Neural cell (in vitro differentiated cells): ENCODE measurements at regions not wholly inside any gene's neighbourhood (a gene's known extent, or its start where the extent isn't known, plus 50 kb on each side); places are given as distances from the start of the nearest gene placed in this dataset.

Experiments
- EP300 ChIP-seq: fragments of 450-650 bp; conservative IDR thresholded peaks from 2 replicates; pipeline ENCODE4 v1.6.1; 2014; ENCODE audit warnings: antibody characterized with exemption, mild to moderate bottlenecking, moderate library complexity; ENCODE audit not compliant: poor library complexity, severe bottlenecking
- EZH2 ChIP-seq: fragments of 200-600, 300-800 bp; shearing (Covaris generic), sonication (generic); IDR thresholded peaks from 2 replicates; pipeline ENCODE4 v1.6.1; 2014; ENCODE audit warnings: antibody characterized with exemption, low read length, borderline replicate concordance, mild to moderate bottlenecking; ENCODE audit not compliant: insufficient read depth, poor library complexity, severe bottlenecking
- TF ChIP-seq, protein P1 (sequence below): fragments of 450-650 bp; IDR thresholded peaks from 2 replicates; pipeline ENCODE4 v1.5.1; 2014; ENCODE audit warnings: antibody characterized with exemption, mild to moderate bottlenecking, moderate library complexity; ENCODE audit not compliant: poor library complexity, severe bottlenecking

DNA sequence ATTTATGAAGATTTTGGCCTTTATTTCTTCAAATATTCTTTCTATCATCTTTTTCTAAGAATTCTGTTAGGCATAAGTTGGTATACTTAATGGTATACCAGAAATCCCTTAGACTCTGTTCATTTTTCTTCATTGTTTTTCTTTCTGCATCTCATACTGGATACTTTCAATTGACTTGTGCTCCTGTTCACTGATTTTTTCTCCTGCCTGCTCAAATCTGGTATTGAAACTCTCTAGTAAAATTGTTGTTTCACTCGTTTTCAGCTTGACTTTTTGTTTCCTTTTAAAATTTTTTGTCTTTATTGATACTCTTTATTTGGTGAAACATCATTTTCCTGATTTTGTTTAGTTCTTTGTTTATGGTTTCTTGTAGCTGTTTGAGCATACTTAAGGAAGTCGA, 243.2 kb downstream of the TRIB2 start:
- TF ChIP-seq, protein P1, sequence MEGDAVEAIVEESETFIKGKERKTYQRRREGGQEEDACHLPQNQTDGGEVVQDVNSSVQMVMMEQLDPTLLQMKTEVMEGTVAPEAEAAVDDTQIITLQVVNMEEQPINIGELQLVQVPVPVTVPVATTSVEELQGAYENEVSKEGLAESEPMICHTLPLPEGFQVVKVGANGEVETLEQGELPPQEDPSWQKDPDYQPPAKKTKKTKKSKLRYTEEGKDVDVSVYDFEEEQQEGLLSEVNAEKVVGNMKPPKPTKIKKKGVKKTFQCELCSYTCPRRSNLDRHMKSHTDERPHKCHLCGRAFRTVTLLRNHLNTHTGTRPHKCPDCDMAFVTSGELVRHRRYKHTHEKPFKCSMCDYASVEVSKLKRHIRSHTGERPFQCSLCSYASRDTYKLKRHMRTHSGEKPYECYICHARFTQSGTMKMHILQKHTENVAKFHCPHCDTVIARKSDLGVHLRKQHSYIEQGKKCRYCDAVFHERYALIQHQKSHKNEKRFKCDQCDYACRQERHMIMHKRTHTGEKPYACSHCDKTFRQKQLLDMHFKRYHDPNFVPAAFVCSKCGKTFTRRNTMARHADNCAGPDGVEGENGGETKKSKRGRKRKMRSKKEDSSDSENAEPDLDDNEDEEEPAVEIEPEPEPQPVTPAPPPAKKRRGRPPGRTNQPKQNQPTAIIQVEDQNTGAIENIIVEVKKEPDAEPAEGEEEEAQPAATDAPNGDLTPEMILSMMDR: no peak
- TF ChIP-seq EP300 (no peak), EZH2 (no peak)
